OCI-LY7 (cell line): ENCODE measurements at regions not wholly inside any gene's neighbourhood (a gene's known extent, or its start where the extent isn't known, plus 50 kb on each side); places are given as distances from the start of the nearest gene placed in this dataset.

ENCODE experiments used
- BruUV-seq: library from RNA; stranded (reverse); fragments of 400-500 nt; replicated peaks from 2 replicates; lab custom pipeline; 2021; lab: Mats Ljungman, UMichigan
- CTCF ChIA-PET: fragments of 300-600 bp; sonication (Branson Sonifier 250); formaldehyde crosslinking; loops from one replicate; lab custom pipeline; 2022; ENCODE audit warnings: antibody characterized with exemption; ENCODE audit not compliant: unreplicated experiment; lab: Charles Lee
- POLR2A ChIA-PET: fragments of 300-600 bp; sonication (Branson Sonifier 250); formaldehyde crosslinking; loops from one replicate; lab custom pipeline; 2022; ENCODE audit warnings: antibody characterized with exemption; lab: Charles Lee
- DNase-seq: peaks from one replicate; pipeline ENCODE4 v3.0.0-alpha.2; 2015; ENCODE audit warnings: low spot score
- H2AFZ ChIP-seq: fragments of 200-600 bp; sonication (generic), shearing (Covaris generic); 2 replicates; pipeline ENCODE4 v1.6.1; 2014; ENCODE audit warnings: mild to moderate bottlenecking, antibody characterized with exemption, low read length, moderate library complexity
- H3K27ac ChIP-seq: fragments of 200-600 bp; sonication (generic); 2 replicates; pipeline ENCODE4 v1.5.1; 2014; ENCODE audit warnings: mixed run types, low read depth, mild to moderate bottlenecking, moderate library complexity, low read length, inconsistent platforms; ENCODE audit not compliant: poor library complexity, severe bottlenecking
- H3K36me3 ChIP-seq: fragments of 200-600 bp; sonication (generic); 2 replicates; pipeline ENCODE4 v1.6.1; 2014; ENCODE audit warnings: mild to moderate bottlenecking, antibody characterized with exemption, low read length, moderate library complexity, mixed read lengths; ENCODE audit not compliant: insufficient read depth
- H3K4me1 ChIP-seq: fragments of 200-600 bp; sonication (generic); 2 replicates; pipeline ENCODE4 v1.5.1; 2014; ENCODE audit warnings: mild to moderate bottlenecking, low read length; ENCODE audit not compliant: insufficient read depth, poor library complexity, severe bottlenecking
- H3K4me2 ChIP-seq: fragments of 200-600 bp; sonication (generic); 2 replicates; pipeline ENCODE4 v1.6.1; 2014; ENCODE audit warnings: mild to moderate bottlenecking, low read length
- H3K4me3 ChIP-seq: fragments of 200-600 bp; sonication (generic); 2 replicates; pipeline ENCODE4 v1.5.1; 2014; ENCODE audit warnings: mild to moderate bottlenecking, low read depth, low read length; ENCODE audit not compliant: poor library complexity, severe bottlenecking
- H3K79me2 ChIP-seq: fragments of 200-600 bp; sonication (generic); 2 replicates; pipeline ENCODE4 v1.6.1; 2016; ENCODE audit warnings: low read depth, mild to moderate bottlenecking, low read length, moderate library complexity, mixed read lengths; ENCODE audit not compliant: insufficient read depth
- H3K9me2 ChIP-seq: fragments of 200-600 bp; sonication (generic); 2 replicates; pipeline ENCODE4 v1.6.1; 2016; ENCODE audit warnings: mild to moderate bottlenecking, low read length, mixed read lengths; ENCODE audit not compliant: insufficient read depth
- H3K9me3 ChIP-seq: fragments of 200-600 bp; sonication (generic); 2 replicates; pipeline ENCODE4 v1.6.1; 2014; ENCODE audit warnings: mild to moderate bottlenecking, mixed run types, low read length, mixed read lengths
- H4K20me1 ChIP-seq: fragments of 200-600 bp; sonication (generic); 2 replicates; pipeline ENCODE4 v1.6.1; 2014; ENCODE audit warnings: mild to moderate bottlenecking, antibody characterized with exemption, low read length, moderate library complexity, mixed read lengths; ENCODE audit not compliant: insufficient read depth
- EZH2phosphoT487 ChIP-seq: fragments of 200-600 bp; sonication (generic); IDR thresholded peaks from 2 replicates; pipeline ENCODE4 v1.6.1; 2018; ENCODE audit warnings: low read depth, borderline replicate concordance, mild to moderate bottlenecking, mixed run types, antibody characterized with exemption, low read length, moderate library complexity, mixed read lengths
- intact Hi-C: fragments of 100-400 bp; cut with micrococcal nuclease; formaldehyde crosslinking; loops from one replicate; pipeline ENCODE4 v1.10.0; 2022; ENCODE audit not compliant: unreplicated experiment
- TF ChIP-seq, protein P1 (sequence below): fragments of 200-600 bp; sonication (generic); conservative IDR thresholded peaks from 2 replicates; pipeline ENCODE4 v1.5.1; 2014; ENCODE audit warnings: mild to moderate bottlenecking, antibody characterized with exemption, low read length, moderate library complexity, mixed read lengths

- Histone ChIP-seq H2AFZ (no peak overlapping the region), H3K9me3 (no peaks in the 10 kb centered on the region), H3K79me2 (no peaks in the 10 kb centered on the region), H4K20me1 (no peaks in the 10 kb centered on the region), H3K4me1 (no peaks in the 10 kb centered on the region), H3K36me3 (no peaks in the 10 kb centered on the region), H3K4me3 (no peak overlapping the region), H3K27ac (no peak overlapping the region), H3K4me2 (no peak overlapping the region), H3K9me2 (no peaks in the 10 kb centered on the region)
- no TSS peak for BruUV-seq
- ChIA-PET CTCF (no interaction called here), POLR2A (no interaction called here)
- no peak for TF ChIP-seq EZH2phosphoT487
- TF ChIP-seq, protein P1, sequence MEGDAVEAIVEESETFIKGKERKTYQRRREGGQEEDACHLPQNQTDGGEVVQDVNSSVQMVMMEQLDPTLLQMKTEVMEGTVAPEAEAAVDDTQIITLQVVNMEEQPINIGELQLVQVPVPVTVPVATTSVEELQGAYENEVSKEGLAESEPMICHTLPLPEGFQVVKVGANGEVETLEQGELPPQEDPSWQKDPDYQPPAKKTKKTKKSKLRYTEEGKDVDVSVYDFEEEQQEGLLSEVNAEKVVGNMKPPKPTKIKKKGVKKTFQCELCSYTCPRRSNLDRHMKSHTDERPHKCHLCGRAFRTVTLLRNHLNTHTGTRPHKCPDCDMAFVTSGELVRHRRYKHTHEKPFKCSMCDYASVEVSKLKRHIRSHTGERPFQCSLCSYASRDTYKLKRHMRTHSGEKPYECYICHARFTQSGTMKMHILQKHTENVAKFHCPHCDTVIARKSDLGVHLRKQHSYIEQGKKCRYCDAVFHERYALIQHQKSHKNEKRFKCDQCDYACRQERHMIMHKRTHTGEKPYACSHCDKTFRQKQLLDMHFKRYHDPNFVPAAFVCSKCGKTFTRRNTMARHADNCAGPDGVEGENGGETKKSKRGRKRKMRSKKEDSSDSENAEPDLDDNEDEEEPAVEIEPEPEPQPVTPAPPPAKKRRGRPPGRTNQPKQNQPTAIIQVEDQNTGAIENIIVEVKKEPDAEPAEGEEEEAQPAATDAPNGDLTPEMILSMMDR: no peak
- DNase-seq: no peak
- intact Hi-C loops: no loop called here
Observed at GRCh38 chr14:97221572-97222285, 424.5 kb downstream of the VRK1 start.

- Histone ChIP-seq H2AFZ (no peak overlapping the region), H3K4me3 (no peak overlapping the region), H4K20me1 (no peaks in the 10 kb centered on the region), H3K36me3 (no peaks in the 10 kb centered on the region), H3K4me2 (no peak overlapping the region), H3K4me1 (no peaks in the 10 kb centered on the region), H3K79me2 (no peaks in the 10 kb centered on the region), H3K9me3 (no peaks in the 10 kb centered on the region), H3K27ac (no peak overlapping the region), H3K9me2 (no peaks in the 10 kb centered on the region)
- BruUV-seq: no TSS peak
- intact Hi-C loops: no loop called here
- CTCF ChIA-PET: no interaction called here
- TF ChIP-seq EZH2phosphoT487: no peak
- TF ChIP-seq, protein P1: no peak
- no peak for DNase-seq
- POLR2A ChIA-PET: interaction anchor here (0.6 kb wide), 1 partner anchor 311 kb away, joined by 3 read pairs; no protein-coding TSS in a partner anchor
Observed at GRCh38 chr14:97224016-97224415, 426.8 kb downstream of the VRK1 start.

DNA sequence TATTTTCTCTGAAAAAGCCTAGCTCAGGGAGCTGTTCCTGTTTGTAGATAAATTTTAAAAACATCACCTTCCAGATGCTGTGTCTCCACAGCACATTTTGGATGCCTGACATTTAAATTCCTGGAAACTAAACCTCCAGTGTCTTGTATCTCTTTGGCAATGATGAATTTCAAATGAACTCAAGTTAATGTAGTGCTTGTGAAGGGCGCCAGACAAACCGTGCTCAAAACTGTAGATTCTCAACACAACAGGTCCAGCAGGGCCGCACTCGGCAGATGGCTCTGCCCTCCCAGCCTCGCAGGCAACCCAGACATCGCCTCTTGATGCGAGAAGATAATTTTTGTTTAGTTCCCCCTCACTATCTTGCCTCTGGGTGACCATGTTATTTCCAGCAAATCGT is 432.9 kb downstream of the VRK1 start:
- Histone ChIP-seq H3K4me3 (no peak overlapping the region), H3K9me2 (no peaks in the 10 kb centered on the region), H3K9me3 (no peaks in the 10 kb centered on the region), H2AFZ (no peak overlapping the region), H3K4me2 (no peak overlapping the region), H4K20me1 (no peaks in the 10 kb centered on the region), H3K4me1 (no peaks in the 10 kb centered on the region), H3K36me3 (no peaks in the 10 kb centered on the region), H3K79me2 (no peaks in the 10 kb centered on the region), H3K27ac (no peak overlapping the region)
- no TSS peak for BruUV-seq
- intact Hi-C loops: no loop called here
- TF ChIP-seq EZH2phosphoT487: no peak
- TF ChIP-seq, protein P1: no peak
- ChIA-PET CTCF (no interaction called here), POLR2A (no interaction called here)
- DNase-seq: no peak
